Tongue (tissue), 1 donor: ENCODE measurements at regions not wholly inside any gene's neighbourhood (a gene's known extent, or its start where the extent isn't known, plus 50 kb on each side); places are given as distances from the start of the nearest gene placed in this dataset.
"Not testable (repeated sequence)": the region's sequence is repeated elsewhere in the genome, so short reads cannot be mapped to it uniquely, and the experiment has no call there.

Experiments used
- DNase-seq: peaks from one replicate; pipeline ENCODE4 v3.0.0-alpha.2; 2015

DNA sequence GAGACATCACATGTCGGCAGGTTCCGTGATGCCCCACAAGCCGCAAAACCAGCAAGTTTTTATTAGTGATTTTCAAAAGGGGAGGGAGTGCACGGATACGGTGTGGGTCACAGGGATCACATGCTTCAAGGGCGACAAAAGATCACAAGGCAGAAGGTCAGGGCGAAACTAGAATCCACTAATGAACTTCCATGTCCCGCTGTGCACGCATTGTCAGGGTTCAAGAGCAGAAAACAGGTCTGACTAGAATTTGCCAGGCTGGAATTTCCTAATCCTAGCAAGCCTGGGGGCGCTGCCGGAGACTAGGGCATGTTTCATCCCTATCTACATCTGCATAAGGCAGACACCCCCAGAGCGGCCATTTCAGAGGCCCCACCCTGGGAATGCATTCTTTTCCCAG, 225.2 kb downstream of the NPHP4 start:
- not testable (repeated sequence) for DNase-seq

- no peak for DNase-seq
These were observed 226.0 kb downstream of the NPHP4 start for GRCh38 chr1:5765997-5766913.

DNA sequence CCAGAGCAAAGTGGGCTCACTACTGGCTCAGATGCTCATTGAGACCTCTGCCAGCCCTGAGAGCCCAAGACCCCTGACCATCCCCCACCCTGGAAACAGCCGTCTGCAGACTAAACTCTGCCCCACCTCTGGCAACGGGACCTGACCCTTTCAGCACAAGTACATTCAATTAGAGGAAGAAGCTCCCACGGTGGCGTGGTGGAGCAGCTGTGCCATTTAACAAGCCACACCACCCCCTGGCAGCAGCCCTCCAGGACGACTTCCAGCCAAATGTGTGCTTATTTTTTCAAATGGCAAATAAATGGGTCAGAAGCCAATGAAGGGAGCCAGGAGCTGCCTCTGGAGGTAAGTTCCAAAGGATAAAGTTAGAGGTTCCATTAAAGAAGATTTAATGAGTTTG, 226.7 kb downstream of the NPHP4 start:
- DNase-seq, result peak; percentile 25

DNA sequence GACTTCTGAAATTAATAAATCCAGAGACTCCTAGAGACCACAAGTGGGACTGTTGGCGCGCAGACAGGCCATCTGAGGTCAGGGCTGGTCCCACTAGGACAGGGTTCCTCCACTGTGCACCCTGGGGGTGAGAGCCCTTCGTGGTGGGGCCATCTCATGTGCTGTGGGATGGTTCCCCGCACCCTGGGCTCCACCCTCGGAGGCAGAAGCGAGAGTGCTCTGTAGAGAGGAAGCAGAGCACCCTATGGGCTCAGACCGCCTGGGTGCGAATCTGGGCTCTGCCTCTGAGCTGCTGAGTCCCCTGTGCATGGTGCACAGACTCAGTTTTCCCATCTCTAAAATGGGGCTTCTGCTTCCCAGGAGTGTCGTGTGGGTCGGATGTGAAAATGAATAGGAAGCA, 227.3 kb downstream of the NPHP4 start:
- DNase-seq, result no peak

- DNase-seq, result no peak
These were observed 227.8 kb downstream of the NPHP4 start for GRCh38 chr1:5764464-5764863.

GRCh38 chr1:5763696-5764370, 228.4 kb downstream of the NPHP4 start:
- DNase-seq, result no peak

GRCh38 chr1:5758859-5759578, 233.2 kb downstream of the NPHP4 start:
- DNase-seq, result no peak

DNA sequence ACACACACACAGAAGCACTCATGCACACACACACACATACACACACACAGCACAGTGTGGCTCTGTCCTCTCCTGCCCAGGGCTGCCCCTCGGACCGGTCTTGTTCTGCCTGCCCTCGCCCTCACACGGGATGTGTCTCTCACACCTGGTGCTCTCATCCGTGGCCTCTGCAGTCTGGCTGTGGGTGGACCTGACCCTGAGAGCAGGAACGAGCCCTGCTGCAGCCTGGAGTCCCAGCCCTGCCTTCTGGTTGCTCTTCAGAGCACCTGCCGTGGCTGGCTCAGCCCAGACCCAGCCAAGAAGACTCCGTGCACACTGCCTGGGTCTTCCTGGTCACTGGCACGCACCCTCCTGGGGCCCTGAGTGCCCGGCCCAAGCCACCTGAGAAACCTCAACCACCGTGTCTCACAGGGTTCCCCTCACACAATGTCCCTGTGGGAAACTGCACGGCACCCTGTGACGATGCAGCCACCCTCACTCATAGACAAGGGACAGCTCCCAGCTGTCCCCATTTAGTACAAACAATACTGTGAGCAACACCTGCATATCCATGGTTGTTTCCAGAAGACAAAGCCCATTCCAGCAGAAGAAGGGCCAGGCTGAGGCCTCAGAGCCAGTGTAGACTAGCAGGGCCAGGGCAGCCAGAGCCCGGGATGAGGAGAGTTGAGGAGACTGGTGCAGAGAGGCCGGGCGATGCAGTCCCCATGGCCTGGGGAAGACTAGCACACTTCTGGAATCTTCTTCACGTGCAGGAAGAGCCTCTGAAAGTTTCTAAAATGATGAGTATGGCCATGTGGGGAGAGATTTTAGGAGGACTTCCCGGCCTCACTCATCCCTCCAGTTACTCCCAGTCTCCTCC, 234.0 kb downstream of the NPHP4 start:
- no peak for DNase-seq

DNA sequence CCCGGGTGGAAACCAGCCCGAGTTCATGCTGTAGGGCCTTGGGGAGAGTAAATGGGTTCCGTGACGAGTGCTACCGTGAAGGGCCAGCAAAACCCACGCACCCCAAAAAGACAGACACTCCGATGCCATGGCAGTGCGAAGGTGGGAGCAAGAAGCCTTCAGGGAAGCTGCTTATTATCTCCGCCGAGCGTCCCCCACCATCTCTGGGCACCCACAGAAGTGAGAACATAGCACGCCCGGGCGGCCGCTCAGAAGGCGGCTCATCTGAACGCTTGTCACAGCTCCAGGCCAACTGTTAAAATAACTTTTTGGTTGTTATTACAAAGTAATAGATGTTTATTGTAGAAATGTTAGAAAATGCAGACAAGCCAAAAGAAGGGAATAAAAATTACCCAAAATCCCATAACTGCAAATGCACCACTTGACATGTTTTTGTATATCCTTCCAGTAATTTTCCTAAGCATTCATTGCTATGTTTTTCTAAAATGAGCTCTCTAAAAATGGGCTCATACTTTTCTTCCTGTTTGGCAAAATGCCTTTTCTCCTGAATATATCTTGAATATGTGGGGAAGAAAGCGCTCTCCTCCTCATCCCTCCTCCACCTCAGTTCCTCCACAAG, 234.9 kb downstream of the NPHP4 start:
- DNase-seq, result no peak

DNA sequence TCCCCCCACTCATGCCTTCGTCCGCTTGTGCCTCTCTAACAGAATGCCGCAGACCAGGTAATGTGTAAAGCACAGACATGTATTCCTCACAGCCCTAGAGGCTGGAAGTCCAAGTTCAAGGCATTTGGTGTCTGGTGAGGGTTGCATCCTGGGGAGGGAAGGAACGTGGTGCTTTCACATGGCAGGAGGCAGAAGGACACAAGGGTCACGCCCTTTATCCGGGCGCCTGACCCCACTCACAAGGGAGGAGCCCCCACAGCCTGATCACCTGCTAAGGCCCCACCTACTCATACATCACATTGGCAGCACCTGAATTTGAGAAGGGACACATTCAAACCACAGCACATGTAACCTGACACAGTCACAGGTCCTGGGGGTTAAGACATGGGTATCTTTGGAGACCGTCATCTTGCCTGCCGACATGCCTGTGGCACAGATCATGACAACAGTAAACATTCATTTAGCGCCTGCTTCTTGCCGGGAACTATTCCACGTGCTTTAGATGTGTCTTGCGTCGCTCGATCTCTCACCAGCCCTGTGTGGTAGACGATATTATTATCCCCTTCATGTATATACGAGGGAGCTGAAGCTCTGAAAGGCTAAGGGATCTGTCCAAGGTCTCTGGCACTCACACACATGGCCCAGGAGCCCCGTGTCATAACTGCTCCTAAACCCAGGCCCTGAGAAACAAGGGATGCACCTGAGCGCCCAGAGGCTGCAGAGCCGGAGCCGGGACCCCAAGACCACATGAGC, 235.6 kb downstream of the NPHP4 start:
- DNase-seq, result no peak

DNA sequence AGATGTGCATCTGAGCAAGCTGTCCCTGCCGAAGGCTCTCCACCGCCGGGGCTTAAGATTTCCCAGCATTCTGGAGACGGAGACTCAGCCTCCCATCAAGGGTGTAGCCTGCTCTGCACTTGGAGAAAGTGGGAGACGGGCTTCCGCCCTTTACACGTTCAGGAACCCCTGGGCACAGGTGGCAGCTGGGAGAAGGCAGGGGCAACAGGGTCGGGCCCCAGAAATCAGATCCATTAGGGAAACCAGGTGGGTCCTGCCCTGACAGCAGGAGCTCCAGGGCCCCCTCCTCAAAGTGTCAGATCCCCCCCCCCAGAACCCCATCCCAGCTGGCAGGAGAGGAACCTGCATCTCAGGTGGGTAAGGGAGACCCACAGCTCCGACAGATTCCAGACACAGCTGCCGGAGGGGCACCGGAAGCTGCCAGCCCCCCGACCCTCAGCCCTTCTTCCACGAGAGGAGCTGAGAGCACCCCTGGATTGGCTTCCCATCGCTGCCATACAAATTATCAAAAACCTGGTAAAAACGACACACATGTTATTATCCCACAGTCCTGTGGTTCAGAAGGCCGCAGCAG, 236.6 kb downstream of the NPHP4 start:
- no peak for DNase-seq

DNA sequence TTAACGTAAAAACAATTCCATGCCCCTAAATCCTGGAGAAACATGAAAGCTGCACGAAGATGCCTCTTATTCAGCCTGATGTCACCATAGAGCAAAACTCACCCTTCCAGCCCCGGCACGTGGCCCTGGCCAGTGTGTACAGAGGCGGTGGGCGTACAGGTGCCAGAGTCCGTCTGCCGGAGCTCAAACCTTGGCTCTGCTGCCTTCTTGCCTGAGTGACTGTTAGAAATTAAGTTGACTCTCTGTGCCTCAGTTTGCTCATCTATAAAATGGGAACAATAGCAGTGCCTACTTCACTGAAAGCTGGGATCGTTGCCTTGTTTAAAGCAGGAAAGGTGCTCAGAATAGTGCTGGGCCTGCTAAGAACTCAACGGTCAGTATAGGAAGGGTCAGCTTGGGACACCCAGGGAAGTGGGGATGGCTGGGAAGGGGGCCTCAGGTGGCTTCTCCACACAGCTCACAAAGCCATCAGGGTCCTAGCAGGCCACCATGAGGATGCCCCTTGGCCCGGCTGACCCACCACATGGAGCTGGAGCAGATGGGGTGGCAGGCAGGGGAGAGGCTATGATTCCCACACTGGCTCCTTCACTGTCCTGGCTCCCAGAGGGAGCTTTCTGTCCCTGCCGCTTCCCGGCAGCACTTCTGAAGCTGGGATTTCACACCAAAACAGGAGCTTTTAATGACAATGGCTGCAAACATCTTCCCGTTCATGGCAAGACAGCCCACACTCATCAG, 237.2 kb downstream of the NPHP4 start:
- DNase-seq, result no peak

DNA sequence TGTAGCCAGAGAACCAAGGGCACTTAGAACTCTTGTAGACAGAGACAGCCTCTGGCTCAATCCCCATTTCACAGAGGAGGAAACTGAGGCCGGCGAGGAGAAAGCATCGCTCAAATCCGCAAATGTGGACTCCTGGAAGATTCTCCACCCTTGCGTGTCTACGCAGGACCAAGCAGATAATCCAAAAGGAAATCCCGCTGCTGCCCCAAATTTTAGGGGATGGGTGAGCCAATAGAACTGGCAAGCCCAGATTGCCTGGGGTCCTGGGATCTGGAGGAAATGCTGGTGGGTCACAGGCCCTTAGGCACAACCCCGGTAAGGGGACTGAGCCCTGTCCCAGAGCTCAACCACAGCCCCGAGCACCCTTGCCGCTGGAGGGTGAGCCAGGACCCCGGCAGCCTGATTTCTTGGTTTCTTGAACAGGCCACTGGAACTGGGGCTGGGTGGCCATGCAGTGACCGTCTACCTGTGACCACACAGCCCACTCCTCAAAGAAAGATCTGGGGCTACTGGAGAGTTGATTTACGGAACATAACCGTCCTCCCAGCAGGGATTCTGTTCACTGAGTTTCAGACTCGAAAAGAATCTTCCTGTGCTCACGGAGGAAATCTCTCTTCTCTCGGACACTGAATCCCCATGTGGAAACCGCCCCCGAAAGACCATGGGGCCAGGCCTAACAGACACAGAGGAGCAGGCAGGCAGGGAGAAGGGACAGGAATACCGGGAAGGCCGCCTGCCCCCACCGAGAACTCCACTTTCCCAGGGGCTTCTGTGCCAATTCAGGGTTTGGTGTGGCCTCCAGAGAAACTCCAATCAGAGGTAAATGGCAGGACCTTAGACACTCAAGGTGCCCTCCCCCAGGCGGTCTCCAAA, 238.4 kb downstream of the NPHP4 start:
- no peak for DNase-seq

GRCh38 chr1:5752746-5753548, 239.3 kb downstream of the NPHP4 start:
- no peak for DNase-seq

GRCh38 chr1:5751833-5752745, 240.1 kb downstream of the NPHP4 start:
- DNase-seq, result no peak

GRCh38 chr1:5751163-5751540, 241.1 kb downstream of the NPHP4 start:
- DNase-seq, result peak; percentile 11
